ENCODE measurements at regions not wholly inside any gene's neighbourhood (a gene's known extent, or its start where the extent isn't known, plus 50 kb on each side); places are given as distances from the start of the nearest gene placed in this dataset.

DNA sequence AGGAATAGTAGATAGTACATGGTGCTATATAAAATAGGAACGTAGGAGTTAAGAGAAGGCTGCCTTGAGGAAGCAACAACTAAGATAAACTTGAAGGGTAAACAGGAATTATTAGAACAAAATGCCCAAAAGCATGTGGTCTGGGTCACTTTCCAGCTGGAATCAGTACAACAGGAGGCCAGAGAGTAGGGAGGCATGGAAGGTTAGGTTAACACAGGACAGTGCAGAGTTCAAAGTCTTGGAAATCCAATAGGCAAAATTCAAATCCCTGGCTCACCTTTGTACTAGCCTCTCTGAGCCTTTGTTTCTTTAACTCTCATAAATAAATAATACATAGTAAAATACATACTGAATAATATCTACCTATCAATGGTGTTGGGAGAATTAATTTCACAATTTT, 69.0 kb upstream of the NEK7 start:
- CTCF ChIA-PET (ENCODE audit: partially characterized antibody), result interaction anchor here (1.0 to 4.6 kb wide), 9 partner anchors 9 to 402 kb away, joined by 3 to 32 read pairs (median 4); no protein-coding TSS in a partner anchor

DNA sequence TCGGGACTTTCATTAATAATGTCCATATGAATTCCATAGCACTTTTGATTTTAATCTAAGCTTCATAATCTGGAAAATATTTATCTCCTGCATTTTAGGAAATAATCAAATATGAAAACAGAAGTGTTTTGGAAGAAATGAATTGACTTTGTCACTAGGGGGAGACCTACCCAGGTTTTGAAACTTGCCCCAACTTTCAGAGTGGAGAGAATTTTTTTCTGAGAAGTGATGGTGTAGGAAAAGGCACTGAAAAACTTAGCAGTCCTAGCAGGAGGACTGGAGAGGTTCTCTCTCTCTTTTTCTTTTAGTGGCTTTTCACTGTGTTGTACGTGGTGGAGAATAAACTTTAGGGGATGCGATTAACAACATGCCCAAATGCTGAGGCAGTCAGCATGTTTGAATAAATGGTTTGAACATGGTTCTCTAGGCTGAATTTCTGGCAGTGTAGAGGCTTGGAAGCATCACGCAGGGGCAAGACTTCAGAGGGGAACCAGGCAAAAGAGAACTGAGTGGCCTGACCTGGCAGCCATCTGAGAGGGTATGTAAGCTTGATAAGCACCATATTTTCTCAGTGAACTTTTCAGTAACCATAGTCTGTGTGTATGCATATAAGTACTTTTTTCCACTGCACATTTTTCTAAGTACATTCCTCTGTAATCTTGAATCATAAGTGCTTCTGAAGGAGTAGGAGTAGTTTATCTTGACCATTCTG, 68.3 kb upstream of the NEK7 start:
- intact Hi-C loops (cut with micrococcal nuclease), result loop anchor here (1.0 to 10.0 kb wide), 5 partner anchors 69 to 596 kb away; partner anchors contain the start of gene NEK7
- Histone ChIP-seq H3K9me3 (ENCODE audit: control insufficient read depth in 1 of 2, low read length in 2 of 2) (no peaks in the 10 kb centered on the region), H3K27ac (ENCODE audit: low read depth, low read length) (no peak overlapping the region), H3K4me1 (ENCODE audit: insufficient read depth, low read length) (no peaks in the 10 kb centered on the region), H3K4me3 (ENCODE audit: low read length in 2 of 2) (no peak overlapping the region), H3K27me3 (ENCODE audit: insufficient read depth, low read length) (no peaks in the 10 kb centered on the region), H3K36me3 (ENCODE audit: insufficient read depth, low read length) (no peaks in the 10 kb centered on the region)
- Mint-ChIP-seq H3K36me3 (no peaks in the 10 kb centered on the region), H3K4me3 (no peak overlapping the region), H3K9me3 (no peaks in the 10 kb centered on the region), H3K4me1 (peaks cover 0 to 2% (median under 1%) of the 10 kb centered on the region in 4 donors), H3K27ac (no peak overlapping the region), H3K27me3 (peaks cover 2 to 4% of the 10 kb centered on the region in 2 donors)
- CTCF ChIA-PET (ENCODE audit: partially characterized antibody), result interaction anchor here (0.9 to 4.6 kb wide), 10 partner anchors 9 to 600 kb away, joined by 3 to 32 read pairs (median 4); no protein-coding TSS in a partner anchor
- DNase-seq, result peak in 4 of 5 donors; percentile 32 to 41 (median 37)
- POLR2A ChIA-PET (ENCODE audit: partially characterized antibody), result no interaction called here

More for the DNA sequence above, 69.0 kb upstream of the NEK7 start:
- Histone ChIP-seq H3K36me3 (ENCODE audit: insufficient read depth, low read length) (no peaks in the 10 kb centered on the region), H3K4me1 (ENCODE audit: insufficient read depth, low read length) (no peaks in the 10 kb centered on the region), H3K27ac (ENCODE audit: low read depth, low read length) (no peak overlapping the region), H3K9me3 (ENCODE audit: control insufficient read depth in 1 of 2, low read length in 2 of 2) (no peaks in the 10 kb centered on the region), H3K27me3 (ENCODE audit: insufficient read depth, low read length) (no peaks in the 10 kb centered on the region), H3K4me3 (ENCODE audit: low read length in 2 of 2) (no peak overlapping the region)
- no peaks in the 10 kb centered on the region for H3K36me3 Mint-ChIP-seq
- H3K9me3 Mint-ChIP-seq, result no peaks in the 10 kb centered on the region
- POLR2A ChIA-PET (ENCODE audit: partially characterized antibody), result no interaction called here
- H3K4me3 Mint-ChIP-seq, result no peak overlapping the region
- DNase-seq, result no peak
- intact Hi-C loops (cut with micrococcal nuclease), result loop anchor here (1.0 to 10.0 kb wide), 5 partner anchors 69 to 597 kb away; partner anchors contain the start of gene NEK7
- H3K4me1 Mint-ChIP-seq, result peaks cover 0 to 2% (median under 1%) of the 10 kb centered on the region in 4 donors
- H3K27ac Mint-ChIP-seq, result no peak overlapping the region
- H3K27me3 Mint-ChIP-seq, result peaks cover 2 to 5% of the 10 kb centered on the region in 2 donors

DNA sequence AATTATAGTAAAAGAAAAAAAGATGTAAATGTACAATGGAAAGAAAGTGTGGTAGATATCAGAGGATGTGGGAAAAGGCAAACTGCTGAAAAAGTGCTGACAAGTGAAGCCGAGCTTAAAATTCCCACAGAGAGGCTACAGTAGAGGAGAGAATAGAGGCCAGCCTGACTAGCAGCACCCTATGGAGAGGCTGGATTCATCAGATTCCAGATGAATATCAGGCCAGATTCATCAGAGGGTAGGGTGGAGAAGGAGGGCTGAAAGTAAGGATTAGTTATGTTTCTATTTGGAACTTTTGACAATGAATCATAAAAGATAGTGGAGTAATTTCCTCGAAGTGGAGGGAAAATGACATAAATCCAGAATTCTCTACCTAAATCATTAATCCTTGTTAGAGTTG, 60.4 kb upstream of the NEK7 start:
- Histone ChIP-seq H3K4me3 (ENCODE audit: low read length in 2 of 2) (no peak overlapping the region), H3K27ac (ENCODE audit: low read depth, low read length) (no peak overlapping the region), H3K27me3 (ENCODE audit: insufficient read depth, low read length) (no peaks in the 10 kb centered on the region), H3K36me3 (ENCODE audit: insufficient read depth, low read length) (no peaks in the 10 kb centered on the region), H3K9me3 (ENCODE audit: control insufficient read depth in 1 of 2, low read length in 2 of 2) (no peaks in the 10 kb centered on the region), H3K4me1 (ENCODE audit: insufficient read depth, low read length) (peaks cover 1% of the 10 kb centered on the region)
- intact Hi-C loops (cut with micrococcal nuclease), result no loop called here
- Mint-ChIP-seq H3K9me3 (peaks cover 0 to 2% (median 0%) of the 10 kb centered on the region in 8 donors), H3K4me3 (no peak overlapping the region), H3K27me3 (peaks cover 0 to 3% of the 10 kb centered on the region in 2 donors), H3K4me1 (no peaks in the 10 kb centered on the region), H3K27ac (no peak overlapping the region), H3K36me3 (no peaks in the 10 kb centered on the region)
- ChIA-PET POLR2A (ENCODE audit: partially characterized antibody) (no interaction called here), CTCF (ENCODE audit: partially characterized antibody) (no interaction called here)
- no peak for DNase-seq

DNA sequence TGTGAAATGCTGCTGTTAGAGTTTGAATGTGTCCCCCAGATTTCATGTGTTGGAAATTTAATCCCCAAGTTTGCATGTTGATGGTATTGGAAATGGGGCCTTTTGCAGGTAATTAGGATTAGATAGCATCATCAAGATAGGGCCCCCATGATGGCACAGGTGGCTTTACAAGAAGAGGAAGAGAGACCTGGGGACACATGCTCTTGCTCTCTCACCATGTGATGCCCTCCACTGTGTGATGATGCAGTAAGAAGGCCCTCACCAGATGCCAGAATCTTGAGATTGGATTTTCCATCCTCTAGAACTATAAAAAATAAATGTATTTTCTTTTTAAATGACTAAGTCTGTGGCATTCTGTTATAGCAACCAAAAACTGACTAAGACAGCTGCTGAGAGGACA, 57.0 kb upstream of the NEK7 start:
- Histone ChIP-seq H3K27me3 (ENCODE audit: insufficient read depth, low read length) (no peaks in the 10 kb centered on the region), H3K9me3 (ENCODE audit: control insufficient read depth in 1 of 2, low read length in 2 of 2) (no peaks in the 10 kb centered on the region), H3K4me1 (ENCODE audit: insufficient read depth, low read length) (peaks cover 19% of the 10 kb centered on the region), H3K4me3 (ENCODE audit: low read length in 2 of 2) (no peak overlapping the region), H3K36me3 (ENCODE audit: insufficient read depth, low read length) (no peaks in the 10 kb centered on the region), H3K27ac (ENCODE audit: low read depth, low read length) (no peak overlapping the region)
- H3K27ac Mint-ChIP-seq, result no peak overlapping the region
- H3K9me3 Mint-ChIP-seq, result peaks cover 0 to 2% (median 0%) of the 10 kb centered on the region in 8 donors
- no peak for DNase-seq
- H3K27me3 Mint-ChIP-seq, result peaks cover 0 to 1% of the 10 kb centered on the region in 2 donors
- ChIA-PET CTCF (ENCODE audit: partially characterized antibody) (no interaction called here), POLR2A (ENCODE audit: partially characterized antibody) (interaction anchor here (1.3 kb wide), 1 partner anchor 56 kb away, joined by 3 read pairs; no protein-coding TSS in a partner anchor)
- H3K4me1 Mint-ChIP-seq, result peaks cover 6 to 16% (median 11%) of the 10 kb centered on the region in 4 donors
- intact Hi-C loops (cut with micrococcal nuclease), result loop anchor here (5.0 kb wide), 2 partner anchors 43 to 603 kb away; no protein-coding TSS in a partner anchor
- no peak overlapping the region for H3K4me3 Mint-ChIP-seq
- H3K36me3 Mint-ChIP-seq, result no peaks in the 10 kb centered on the region

DNA sequence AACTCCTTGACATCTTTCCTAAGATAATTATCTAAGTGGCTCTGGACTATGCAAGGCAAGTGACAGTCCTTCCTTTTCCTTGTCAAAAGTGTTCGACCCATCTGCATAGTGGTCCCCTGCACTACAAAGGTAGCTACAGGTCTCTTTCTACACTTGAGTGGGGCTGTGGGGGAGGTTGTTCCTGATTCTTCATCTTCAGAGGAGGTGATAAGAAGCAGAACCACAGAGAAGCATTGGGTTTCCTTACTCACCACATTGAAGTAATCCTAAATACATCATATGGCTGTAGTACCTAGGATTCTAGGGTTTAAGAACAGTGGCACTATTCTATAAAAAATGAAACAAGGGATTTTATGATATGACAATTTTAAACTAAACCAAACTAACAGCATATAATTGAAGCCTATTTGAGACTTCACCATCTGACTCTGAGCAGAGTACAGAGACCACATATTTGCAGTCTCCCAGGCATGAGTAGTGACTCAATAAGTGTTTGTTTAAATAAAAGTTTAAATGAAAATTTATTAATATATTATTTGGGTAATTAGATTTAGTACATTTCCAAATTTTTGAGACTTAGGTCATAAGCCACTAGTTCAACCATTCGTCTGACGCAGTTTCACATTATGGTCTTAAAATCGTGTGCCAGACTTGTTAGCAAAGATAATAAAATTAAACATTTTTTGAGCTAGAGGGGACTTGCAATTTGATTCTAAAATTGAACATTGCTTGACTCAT, 54.9 kb upstream of the NEK7 start:
- CTCF ChIA-PET (ENCODE audit: partially characterized antibody), result interaction anchor here (1.3 to 1.6 kb wide), 2 partner anchors 14 to 175 kb away, joined by 3 to 7 read pairs; no protein-coding TSS in a partner anchor
- H3K27me3 ChIP-seq (ENCODE audit: insufficient read depth, low read length), result no peaks in the 10 kb centered on the region
- Mint-ChIP-seq H3K4me1 (peaks cover 6 to 16% (median 11%) of the 10 kb centered on the region in 4 donors), H3K36me3 (no peaks in the 10 kb centered on the region), H3K4me3 (peak overlapping the region in 2 of 8 donors; percentile 5 to 17), H3K9me3 (peaks cover 0 to 2% (median 0%) of the 10 kb centered on the region in 8 donors), H3K27me3 (peaks cover 0 to 1% of the 10 kb centered on the region in 2 donors), H3K27ac (peak overlapping the region in 1 of 7 donors; percentile 6)
- POLR2A ChIA-PET (ENCODE audit: partially characterized antibody), result interaction anchor here (1.2 to 1.7 kb wide), 3 partner anchors 54 to 86 kb away, joined by 3 to 5 read pairs (median 5); no protein-coding TSS in a partner anchor
- no peaks in the 10 kb centered on the region for H3K9me3 ChIP-seq (ENCODE audit: control insufficient read depth in 1 of 2, low read length in 2 of 2)
- H3K27ac ChIP-seq (ENCODE audit: low read depth, low read length), result no peak overlapping the region
- no peak overlapping the region for H3K4me3 ChIP-seq (ENCODE audit: low read length in 2 of 2)
- DNase-seq, result no peak
- H3K36me3 ChIP-seq (ENCODE audit: insufficient read depth, low read length), result no peaks in the 10 kb centered on the region
- H3K4me1 ChIP-seq (ENCODE audit: insufficient read depth, low read length), result peaks cover 19% of the 10 kb centered on the region
- intact Hi-C loops (cut with micrococcal nuclease), result loop anchor here (5.0 kb wide), 2 partner anchors 40 to 600 kb away; no protein-coding TSS in a partner anchor

DNA sequence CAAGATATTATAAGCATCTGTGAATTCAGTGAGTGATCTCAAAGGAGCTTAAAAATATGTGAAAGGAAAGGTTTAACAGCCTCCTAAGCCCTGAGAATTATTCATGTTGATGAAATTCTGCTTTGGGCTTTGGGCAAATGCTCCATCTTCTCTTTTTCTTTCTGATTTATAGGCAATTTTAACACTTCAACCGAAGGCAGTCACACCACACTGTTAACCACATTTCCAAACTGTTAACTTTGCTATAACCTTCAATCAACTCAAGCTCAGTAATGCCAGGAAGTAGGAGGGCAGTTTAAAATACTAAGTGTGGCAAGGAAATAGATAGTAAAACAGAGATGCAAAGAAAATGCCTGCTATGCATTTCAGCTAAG, 54.4 kb upstream of the NEK7 start:
- Mint-ChIP-seq H3K27me3 (peaks cover 0 to 1% of the 10 kb centered on the region in 2 donors), H3K9me3 (peaks cover 0 to 2% (median 0%) of the 10 kb centered on the region in 8 donors), H3K4me1 (peaks cover 6 to 16% (median 11%) of the 10 kb centered on the region in 4 donors), H3K36me3 (no peaks in the 10 kb centered on the region), H3K27ac (peak overlapping the region in 3 of 7 donors; percentile 6 to 54 (median 29)), H3K4me3 (peak overlapping the region in 6 of 8 donors; percentile 1 to 60 (median 50))
- intact Hi-C loops (cut with micrococcal nuclease), result loop anchor here (5.0 kb wide), 2 partner anchors 40 to 600 kb away; no protein-coding TSS in a partner anchor
- Histone ChIP-seq H3K4me3 (ENCODE audit: low read length in 2 of 2) (no peak overlapping the region), H3K9me3 (ENCODE audit: control insufficient read depth in 1 of 2, low read length in 2 of 2) (no peaks in the 10 kb centered on the region), H3K27ac (ENCODE audit: low read depth, low read length) (no peak overlapping the region), H3K36me3 (ENCODE audit: insufficient read depth, low read length) (no peaks in the 10 kb centered on the region), H3K27me3 (ENCODE audit: insufficient read depth, low read length) (no peaks in the 10 kb centered on the region), H3K4me1 (ENCODE audit: insufficient read depth, low read length) (peaks cover 19% of the 10 kb centered on the region)
- ChIA-PET CTCF (ENCODE audit: partially characterized antibody) (interaction anchor here (1.3 to 1.6 kb wide), 2 partner anchors 14 to 174 kb away, joined by 3 to 7 read pairs; no protein-coding TSS in a partner anchor), POLR2A (ENCODE audit: partially characterized antibody) (interaction anchor here (1.2 to 1.7 kb wide), 3 partner anchors 53 to 86 kb away, joined by 3 to 5 read pairs (median 5); no protein-coding TSS in a partner anchor)
- DNase-seq, result peak in 4 of 5 donors; percentile 5 to 30 (median 16)

Data from CD4-positive, alpha-beta memory T cell (primary cell).